ENCODE measurements at regions not wholly inside any gene's neighbourhood (a gene's known extent, or its start where the extent isn't known, plus 50 kb on each side); places are given as distances from the start of the nearest gene placed in this dataset.

- H3K4me3 ChIP-seq (ENCODE audit: insufficient read depth, low read depth, low read length): no peak overlapping the region
- H3K27ac ChIP-seq (ENCODE audit: low read depth, low read length): no peak overlapping the region
- Mint-ChIP-seq H3K27ac (ENCODE audit: unreplicated experiment) (no peak overlapping the region), H3K4me3 (ENCODE audit: unreplicated experiment) (no peak overlapping the region), H3K9me3 (ENCODE audit: unreplicated experiment) (no peaks in the 10 kb centered on the region), H3K27me3 (ENCODE audit: low read depth, unreplicated experiment) (peaks cover 19% of the 10 kb centered on the region), H3K36me3 (ENCODE audit: low read depth, unreplicated experiment) (no peaks in the 10 kb centered on the region), H3K4me1 (ENCODE audit: low read depth, unreplicated experiment) (no peaks in the 10 kb centered on the region)
- no peaks in the 10 kb centered on the region for H3K36me3 ChIP-seq (ENCODE audit: insufficient read depth, low read length)
- H3K27me3 ChIP-seq (ENCODE audit: insufficient read depth, low read length): peaks cover 4% of the 10 kb centered on the region
- H3K4me1 ChIP-seq (ENCODE audit: insufficient read depth, low read length): no peaks in the 10 kb centered on the region
- H3K9me3 ChIP-seq (ENCODE audit: insufficient read depth, low read depth, low read length): no peaks in the 10 kb centered on the region
- H3K9ac ChIP-seq (ENCODE audit: low read length): no peak overlapping the region
- TF ChIP-seq CTCF (IDR thresholded peaks at IDR 0.05; ENCODE audit: insufficient read depth, low read depth, low read length) (no peak), EZH2 (IDR thresholded peaks at IDR 0.05; ENCODE audit: insufficient read depth, low read length) (no peak)
- no peaks in the 10 kb centered on the region for H4K20me1 ChIP-seq (ENCODE audit: insufficient read depth, low read length)
- DNase-seq (ENCODE audit: low read depth) (no peak), FAIRE-seq (no peak)
- no peak overlapping the region for H2AFZ ChIP-seq (ENCODE audit: low read depth, low read length)
- H3K4me2 ChIP-seq (ENCODE audit: low read length): no peak overlapping the region
- H3K79me2 ChIP-seq (ENCODE audit: insufficient read depth, low read length): no peaks in the 10 kb centered on the region
These were observed 272.1 kb downstream of the GATA3 start for GRCh38 chr10:8326396-8327139.

GRCh38 chr10:8327140-8327423 is 272.6 kb downstream of the GATA3 start:
- Mint-ChIP-seq H3K36me3 (ENCODE audit: low read depth, unreplicated experiment) (no peaks in the 10 kb centered on the region), H3K27me3 (ENCODE audit: low read depth, unreplicated experiment) (peaks cover 19% of the 10 kb centered on the region), H3K4me1 (ENCODE audit: low read depth, unreplicated experiment) (no peaks in the 10 kb centered on the region)

More at GRCh38 chr10:8327140-8327423, 272.6 kb downstream of the GATA3 start:
- no peaks in the 10 kb centered on the region for H3K79me2 ChIP-seq (ENCODE audit: insufficient read depth, low read length)
- no peaks in the 10 kb centered on the region for H3K9me3 ChIP-seq (ENCODE audit: insufficient read depth, low read depth, low read length)
- no peak overlapping the region for H3K9ac ChIP-seq (ENCODE audit: low read length)
- H3K4me2 ChIP-seq (ENCODE audit: low read length): no peak overlapping the region
- FAIRE-seq: no peak
- H3K27ac ChIP-seq (ENCODE audit: low read depth, low read length): no peak overlapping the region
- H3K4me1 ChIP-seq (ENCODE audit: insufficient read depth, low read length): peaks cover under 1% of the 10 kb centered on the region
- Mint-ChIP-seq H3K4me3 (ENCODE audit: unreplicated experiment) (no peak overlapping the region), H3K9me3 (ENCODE audit: unreplicated experiment) (no peaks in the 10 kb centered on the region), H3K27ac (ENCODE audit: unreplicated experiment) (no peak overlapping the region)
- H2AFZ ChIP-seq (ENCODE audit: low read depth, low read length): no peak overlapping the region
- TF ChIP-seq CTCF (IDR thresholded peaks at IDR 0.05; ENCODE audit: insufficient read depth, low read depth, low read length) (no peak), EZH2 (IDR thresholded peaks at IDR 0.05; ENCODE audit: insufficient read depth, low read length) (no peak)
- H3K36me3 ChIP-seq (ENCODE audit: insufficient read depth, low read length): no peaks in the 10 kb centered on the region
- H3K27me3 ChIP-seq (ENCODE audit: insufficient read depth, low read length): peaks cover 4% of the 10 kb centered on the region
- H3K4me3 ChIP-seq (ENCODE audit: insufficient read depth, low read depth, low read length): no peak overlapping the region
- H4K20me1 ChIP-seq (ENCODE audit: insufficient read depth, low read length): no peaks in the 10 kb centered on the region
- DNase-seq (ENCODE audit: low read depth): no peak
